ENCODE measurements at regions not wholly inside any gene's neighbourhood (a gene's known extent, or its start where the extent isn't known, plus 50 kb on each side); places are given as distances from the start of the nearest gene placed in this dataset.

- Histone ChIP-seq H3K4me3 (replicated peaks; ENCODE audit: low read depth, low read length) (no peak overlapping the region), H3K27me3 (replicated peaks; ENCODE audit: control insufficient read depth, insufficient read depth, low read length) (no peaks in the 10 kb centered on the region), H3K36me3 (ENCODE audit: control insufficient read depth, insufficient read depth, low read length) (no peaks in the 10 kb centered on the region)
- DNase-seq (ENCODE audit: extremely low read depth, insufficient read length), result no peak
- TF ChIP-seq, protein P1, sequence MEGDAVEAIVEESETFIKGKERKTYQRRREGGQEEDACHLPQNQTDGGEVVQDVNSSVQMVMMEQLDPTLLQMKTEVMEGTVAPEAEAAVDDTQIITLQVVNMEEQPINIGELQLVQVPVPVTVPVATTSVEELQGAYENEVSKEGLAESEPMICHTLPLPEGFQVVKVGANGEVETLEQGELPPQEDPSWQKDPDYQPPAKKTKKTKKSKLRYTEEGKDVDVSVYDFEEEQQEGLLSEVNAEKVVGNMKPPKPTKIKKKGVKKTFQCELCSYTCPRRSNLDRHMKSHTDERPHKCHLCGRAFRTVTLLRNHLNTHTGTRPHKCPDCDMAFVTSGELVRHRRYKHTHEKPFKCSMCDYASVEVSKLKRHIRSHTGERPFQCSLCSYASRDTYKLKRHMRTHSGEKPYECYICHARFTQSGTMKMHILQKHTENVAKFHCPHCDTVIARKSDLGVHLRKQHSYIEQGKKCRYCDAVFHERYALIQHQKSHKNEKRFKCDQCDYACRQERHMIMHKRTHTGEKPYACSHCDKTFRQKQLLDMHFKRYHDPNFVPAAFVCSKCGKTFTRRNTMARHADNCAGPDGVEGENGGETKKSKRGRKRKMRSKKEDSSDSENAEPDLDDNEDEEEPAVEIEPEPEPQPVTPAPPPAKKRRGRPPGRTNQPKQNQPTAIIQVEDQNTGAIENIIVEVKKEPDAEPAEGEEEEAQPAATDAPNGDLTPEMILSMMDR (IDR thresholded peaks at IDR 0.05; ENCODE audit: insufficient read depth, low read length, poor library complexity, severe bottlenecking), result no peak
Measured at GRCh38 chr1:14506471-14507255, 91.8 kb upstream of the KAZN start.

DNA sequence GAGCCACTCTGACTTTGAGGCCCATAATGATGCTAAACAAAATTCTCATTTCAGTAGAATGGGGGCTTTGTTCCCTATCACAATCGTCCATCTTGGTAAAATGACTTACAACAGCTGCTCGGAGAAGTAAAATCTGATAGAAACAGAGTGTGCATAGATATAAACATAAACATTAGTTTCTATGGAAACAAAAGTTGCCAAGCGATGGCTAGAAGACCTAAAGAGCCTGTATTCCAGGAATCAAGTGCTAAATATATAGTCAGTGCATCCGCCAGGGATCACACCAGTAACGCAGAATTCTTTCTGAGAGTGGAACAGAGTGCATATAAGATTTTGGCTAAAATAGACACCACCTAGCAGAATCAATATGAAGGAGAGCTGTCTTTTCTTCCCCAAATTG lies 91.2 kb upstream of the KAZN start:
- TF ChIP-seq, protein P1 (IDR thresholded peaks at IDR 0.05; ENCODE audit: insufficient read depth, low read length, poor library complexity, severe bottlenecking), result no peak
- Histone ChIP-seq H3K36me3 (ENCODE audit: control insufficient read depth, insufficient read depth, low read length) (no peaks in the 10 kb centered on the region), H3K27me3 (replicated peaks; ENCODE audit: control insufficient read depth, insufficient read depth, low read length) (no peaks in the 10 kb centered on the region), H3K4me3 (replicated peaks; ENCODE audit: low read depth, low read length) (no peak overlapping the region)
- DNase-seq (ENCODE audit: extremely low read depth, insufficient read length), result no peak

DNA sequence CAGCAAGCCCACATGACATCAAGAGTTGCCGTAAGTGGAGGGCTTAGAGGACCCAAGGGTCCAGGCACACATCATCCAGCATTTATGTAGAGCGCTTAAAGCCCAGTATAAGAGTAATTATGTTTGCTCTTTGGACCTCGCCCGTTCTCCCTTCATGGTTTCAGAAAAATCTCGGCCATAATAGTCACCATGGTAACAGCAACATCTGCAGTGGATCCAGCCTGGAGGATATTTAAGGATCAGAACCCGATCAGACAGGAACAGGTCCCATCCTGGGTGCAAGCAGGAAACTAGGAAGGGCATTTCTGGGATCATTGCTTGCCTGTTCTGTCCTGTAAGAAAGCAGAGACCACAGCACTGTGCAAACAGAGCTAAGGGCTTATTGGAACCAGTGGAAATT lies 89.9 kb upstream of the KAZN start:
- no peaks in the 10 kb centered on the region for H3K36me3 ChIP-seq (ENCODE audit: control insufficient read depth, insufficient read depth, low read length)
- H3K4me3 ChIP-seq (replicated peaks; ENCODE audit: low read depth, low read length), result no peak overlapping the region
- H3K27me3 ChIP-seq (replicated peaks; ENCODE audit: control insufficient read depth, insufficient read depth, low read length), result no peaks in the 10 kb centered on the region
- TF ChIP-seq, protein P1 (IDR thresholded peaks at IDR 0.05; ENCODE audit: insufficient read depth, low read length, poor library complexity, severe bottlenecking), result no peak
- DNase-seq (ENCODE audit: extremely low read depth, insufficient read length), result no peak

DNA sequence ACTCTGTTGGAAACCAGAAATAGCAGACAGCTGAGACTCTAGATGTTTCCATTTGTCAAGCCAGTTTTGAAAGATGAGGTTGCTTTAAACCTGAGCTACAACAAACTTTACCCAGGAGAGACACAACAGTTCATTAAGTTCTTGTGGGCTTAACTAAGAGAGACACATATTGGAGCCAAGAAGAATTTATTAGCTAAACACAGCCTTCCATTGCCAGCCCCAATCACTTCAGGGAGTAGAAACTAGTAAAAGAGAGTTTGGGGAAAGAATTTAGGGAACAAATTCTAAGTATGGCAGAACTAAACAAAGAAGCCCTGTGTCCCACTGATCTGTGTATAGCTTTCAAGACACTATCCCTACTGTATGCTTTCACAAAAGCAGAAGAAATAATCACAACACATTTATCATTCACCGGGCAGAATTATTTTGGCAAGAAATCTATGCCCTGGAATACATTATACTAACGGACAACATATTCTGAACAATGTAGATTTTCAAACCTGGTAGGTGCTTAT lies 87.3 kb upstream of the KAZN start:
- no peak for DNase-seq (ENCODE audit: extremely low read depth, insufficient read length)
- Histone ChIP-seq H3K4me3 (replicated peaks; ENCODE audit: low read depth, low read length) (no peak overlapping the region), H3K36me3 (ENCODE audit: control insufficient read depth, insufficient read depth, low read length) (no peaks in the 10 kb centered on the region), H3K27me3 (replicated peaks; ENCODE audit: control insufficient read depth, insufficient read depth, low read length) (no peaks in the 10 kb centered on the region)
- TF ChIP-seq, protein P1 (IDR thresholded peaks at IDR 0.05; ENCODE audit: insufficient read depth, low read length, poor library complexity, severe bottlenecking), result no peak

GRCh38 chr1:14511796-14512585 lies 86.5 kb upstream of the KAZN start:
- H3K36me3 ChIP-seq (ENCODE audit: control insufficient read depth, insufficient read depth, low read length), result no peaks in the 10 kb centered on the region
- H3K27me3 ChIP-seq (replicated peaks; ENCODE audit: control insufficient read depth, insufficient read depth, low read length), result no peaks in the 10 kb centered on the region
- TF ChIP-seq, protein P1 (IDR thresholded peaks at IDR 0.05; ENCODE audit: insufficient read depth, low read length, poor library complexity, severe bottlenecking), result no peak
- no peak overlapping the region for H3K4me3 ChIP-seq (replicated peaks; ENCODE audit: low read depth, low read length)
- DNase-seq (ENCODE audit: extremely low read depth, insufficient read length), result no peak
